ENCODE measurements at regions not wholly inside any gene's neighbourhood (a gene's known extent, or its start where the extent isn't known, plus 50 kb on each side); places are given as distances from the start of the nearest gene placed in this dataset.

GRCh38 chr5:3068401-3068800, 316.9 kb upstream of the IRX2 start:
- TF ChIP-seq CTCF (conservative IDR thresholded peaks at IDR 0.05; ENCODE audit: low read length) (no peak), EZH2phosphoT487 (IDR thresholded peaks at IDR 0.05; ENCODE audit: borderline replicate concordance) (no peak)

All from Loucy (cell line).